ENCODE measurements at regions not wholly inside any gene's neighbourhood (a gene's known extent, or its start where the extent isn't known, plus 50 kb on each side); places are given as distances from the start of the nearest gene placed in this dataset.
"Not testable (repeated sequence)": the region's sequence is repeated elsewhere in the genome, so short reads cannot be mapped to it uniquely, and the experiment has no call there.

DNA sequence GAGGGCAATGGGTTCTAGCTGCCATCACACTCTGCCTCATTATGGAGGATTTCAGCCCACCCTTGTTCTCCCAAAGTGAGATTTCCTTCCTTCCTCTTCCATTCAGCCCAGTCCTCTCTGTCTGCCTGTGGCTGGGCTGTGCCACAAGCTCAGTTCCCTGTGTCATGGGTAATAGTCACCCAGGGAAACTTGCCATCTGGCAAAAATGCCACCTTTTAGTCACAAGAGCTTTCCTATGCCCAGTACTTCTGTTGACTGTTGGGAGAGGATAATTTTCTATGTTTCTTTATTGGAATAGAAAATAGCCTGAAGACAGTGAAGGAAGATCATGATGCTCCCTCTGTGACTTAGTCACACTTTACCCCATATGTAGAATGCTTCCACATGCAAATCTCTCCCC lies 71.4 kb downstream of the TLR4 start:
- DNase-seq, result no peak

DNA sequence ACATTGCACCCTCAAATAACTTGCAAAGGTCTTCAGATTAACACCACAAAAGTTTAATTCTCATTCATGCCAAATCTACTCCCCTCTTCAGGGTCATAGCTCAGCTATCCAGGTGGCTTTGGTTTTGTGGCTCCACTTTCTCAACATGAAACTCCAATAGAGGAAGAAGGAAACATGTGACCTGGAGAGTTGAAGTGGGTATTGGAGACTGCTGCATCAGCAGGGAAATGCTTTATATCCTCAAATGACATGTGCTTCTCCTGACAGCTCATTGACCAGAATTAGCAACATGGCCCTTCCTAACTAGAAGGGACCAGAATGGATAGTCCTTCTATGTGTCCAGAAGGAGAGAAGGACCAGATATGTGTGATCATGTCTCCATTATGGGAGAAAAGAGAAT lies 73.6 kb downstream of the TLR4 start:
- no peak for DNase-seq

DNA sequence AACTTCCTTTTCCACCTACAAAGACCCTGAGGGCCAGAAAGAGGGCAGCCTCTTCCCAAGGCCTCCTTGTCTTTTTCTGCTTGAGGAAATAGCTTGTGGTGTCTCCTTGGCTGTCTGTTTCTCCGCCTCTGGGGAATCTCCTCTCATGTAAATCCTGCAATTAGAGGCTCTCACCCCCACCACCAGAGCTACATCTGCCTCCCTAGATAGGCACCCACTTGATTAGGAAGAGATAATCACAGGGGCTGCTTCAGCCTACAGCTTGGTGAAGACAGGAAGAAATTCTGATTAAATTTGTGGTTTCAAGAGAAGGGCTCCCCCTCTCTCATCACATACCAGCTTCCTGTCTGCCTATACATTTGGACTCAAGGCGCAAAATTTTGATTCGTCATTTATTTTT lies 75.6 kb downstream of the TLR4 start:
- DNase-seq, result no peak

DNA sequence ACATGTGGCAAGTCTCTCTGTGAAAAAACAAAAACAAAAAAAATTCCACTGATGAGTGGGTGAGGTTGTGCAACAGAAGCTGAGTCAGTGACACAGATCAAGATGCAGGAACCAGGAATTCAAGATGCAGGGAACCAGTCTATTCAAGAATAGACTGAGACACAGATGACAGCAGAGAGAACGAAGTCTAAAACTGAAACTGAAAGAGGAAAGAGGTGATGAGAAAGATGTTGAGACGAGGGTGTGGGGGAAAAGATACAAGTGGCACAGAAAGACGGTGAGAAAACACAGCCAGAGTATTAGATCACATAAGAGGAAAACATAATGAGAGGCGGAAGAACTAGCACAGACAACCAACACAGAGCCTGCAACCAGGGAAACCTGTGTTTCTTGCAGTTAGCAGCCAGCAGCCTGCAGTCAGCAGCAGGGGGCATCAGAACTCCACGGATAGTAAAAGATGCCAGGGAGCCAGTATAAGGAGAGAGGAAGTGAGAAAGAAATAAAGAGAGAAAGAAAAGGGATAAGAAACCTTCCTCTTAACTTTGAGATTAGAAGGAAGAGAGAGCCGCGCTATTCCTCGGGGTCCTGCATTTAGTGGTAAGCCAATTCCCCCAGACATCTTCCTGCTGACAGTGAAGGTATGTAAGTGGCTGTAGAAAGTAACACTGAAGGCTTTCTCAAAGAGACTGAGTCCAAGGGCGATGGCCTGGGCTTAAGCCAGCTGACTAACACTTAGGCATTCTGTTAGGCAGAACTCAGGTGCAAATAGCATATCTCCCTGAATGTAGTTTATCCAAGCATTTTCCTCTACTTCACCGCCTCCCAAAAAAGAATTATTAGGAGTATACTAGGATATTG lies 79.0 kb downstream of the TLR4 start:
- peak; percentile 31 for DNase-seq

DNA sequence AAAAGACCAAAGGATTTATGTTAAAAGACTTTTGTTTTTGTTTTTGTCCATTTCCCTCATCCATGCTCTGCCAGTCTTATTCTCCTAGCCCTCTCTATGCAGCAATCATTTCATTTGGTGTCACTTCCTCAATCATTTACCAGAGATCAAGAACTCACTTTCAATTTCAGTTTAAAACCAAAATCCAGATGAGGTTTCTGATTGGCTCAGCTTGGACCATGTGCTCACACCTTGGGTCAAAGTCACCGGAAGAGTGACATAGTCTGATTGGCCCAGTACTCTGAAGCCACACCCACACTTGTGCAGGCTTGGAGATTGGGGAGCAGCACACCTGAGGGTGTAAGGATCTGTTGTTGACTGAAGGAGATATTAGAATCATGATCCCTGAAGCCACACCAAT lies 79.6 kb downstream of the TLR4 start:
- DNase-seq, result no peak

DNA sequence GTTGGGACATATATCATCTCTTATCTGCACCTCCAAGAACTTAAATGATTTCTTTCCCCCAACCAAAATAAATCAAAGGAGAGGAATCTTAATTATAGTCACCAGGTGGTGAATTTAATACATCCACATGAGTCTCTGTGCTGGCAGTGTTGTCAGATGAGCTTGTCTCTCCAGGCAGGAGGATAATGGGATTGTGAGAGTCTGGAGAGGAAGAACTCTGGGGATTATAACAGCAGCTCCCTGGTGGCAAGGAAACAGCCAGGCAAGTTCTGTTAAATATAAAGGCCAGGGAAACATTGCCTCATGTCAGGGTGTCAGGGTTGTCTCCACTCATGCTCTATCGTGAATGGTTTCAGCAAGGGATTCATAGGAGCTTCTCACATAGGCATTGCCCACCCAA lies 80.8 kb downstream of the TLR4 start:
- no peak for DNase-seq

DNA sequence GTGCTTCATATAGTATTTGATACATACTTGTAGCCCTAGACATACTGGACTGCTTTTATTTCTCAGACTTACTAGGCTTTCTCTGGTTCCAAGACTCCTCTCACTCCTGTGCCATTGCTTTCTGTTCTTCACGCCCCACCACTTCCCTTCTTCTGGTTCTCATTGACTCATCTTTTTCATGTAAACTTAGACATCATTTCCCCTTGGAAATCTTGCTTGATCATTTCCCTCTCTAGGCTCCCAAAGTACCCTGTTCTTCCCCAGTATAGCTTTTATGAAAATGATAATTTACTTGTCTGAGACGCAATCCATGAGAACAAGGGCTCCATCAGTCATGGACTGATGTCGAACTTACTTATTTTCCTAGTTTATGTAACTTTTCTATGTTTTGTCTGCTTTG lies 83.5 kb downstream of the TLR4 start:
- no peak for DNase-seq

DNA sequence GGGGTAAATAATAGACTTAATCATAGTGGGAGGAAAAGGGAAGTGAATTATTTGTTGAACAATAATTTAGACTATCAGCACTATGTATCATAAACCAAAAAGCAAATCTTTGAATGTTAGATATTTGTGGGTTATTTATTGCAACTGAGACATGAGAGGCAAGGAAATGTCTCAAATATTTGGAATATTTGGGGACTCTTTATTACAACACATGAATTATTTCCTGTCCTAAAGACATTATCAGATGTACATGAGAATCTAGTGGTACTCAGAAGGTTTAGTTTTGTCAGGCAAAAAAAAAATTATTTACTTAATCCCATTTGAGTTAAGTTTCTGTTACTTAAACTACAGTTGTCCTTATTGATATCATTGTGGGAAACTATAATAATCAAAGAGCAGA lies 91.1 kb downstream of the TLR4 start:
- DNase-seq, result no peak

DNA sequence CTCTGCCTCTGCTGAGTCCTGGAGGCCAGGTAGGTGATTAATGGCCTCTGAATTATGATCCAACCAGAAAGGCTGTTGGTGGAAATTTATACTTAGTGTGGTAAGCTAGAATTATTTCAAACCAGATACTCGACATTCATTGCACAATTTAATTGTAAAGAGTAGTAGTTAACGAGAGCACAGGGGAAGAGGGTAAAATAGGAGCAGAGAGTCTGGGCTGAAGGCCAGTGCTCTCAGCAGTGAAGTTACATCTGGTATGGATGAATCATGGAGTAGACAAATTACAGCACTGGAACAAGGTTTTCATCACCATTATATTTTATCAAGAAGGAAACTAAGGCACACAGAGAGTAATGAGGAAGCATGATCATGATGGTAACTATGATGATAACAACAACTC lies 92.5 kb downstream of the TLR4 start:
- no peak for DNase-seq

DNA sequence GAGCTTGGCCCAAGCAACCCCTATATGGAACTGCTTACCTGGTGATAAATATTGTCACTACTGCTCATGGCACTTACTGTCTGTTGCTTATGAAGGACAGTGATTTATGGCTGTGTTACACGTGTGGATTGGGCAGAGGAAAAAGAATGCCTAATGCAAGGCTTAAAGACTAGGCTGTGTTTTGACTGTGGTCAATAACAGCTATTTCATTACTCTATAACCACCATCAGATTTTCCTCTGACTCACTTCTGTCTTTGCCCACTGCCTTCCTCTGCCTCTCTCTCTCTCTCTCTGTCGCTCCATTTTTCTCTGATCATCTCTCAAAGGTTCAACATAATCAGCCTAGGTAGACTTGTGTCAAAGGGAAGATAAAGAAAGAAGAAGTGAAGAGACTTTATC lies 96.2 kb downstream of the TLR4 start:
- DNase-seq, result no peak

DNA sequence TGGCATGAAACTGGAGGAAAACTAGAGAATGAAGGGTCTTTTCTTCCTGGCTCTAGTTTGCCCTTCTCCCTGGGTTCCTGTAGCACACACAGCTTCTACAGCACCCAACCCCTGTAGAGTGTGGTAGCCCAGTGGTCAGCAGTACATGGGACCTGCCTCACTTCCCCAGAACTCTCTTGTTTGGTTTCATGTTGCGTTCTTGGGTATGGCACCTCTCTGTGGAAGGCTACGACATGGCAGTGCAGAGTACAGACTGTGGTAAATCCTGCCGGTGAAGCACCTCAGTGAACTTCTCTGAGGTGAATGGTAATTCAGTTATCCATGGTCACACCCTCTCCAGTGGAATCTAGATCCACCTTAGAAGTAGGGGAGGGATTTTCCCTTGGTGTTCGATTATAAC lies 105.5 kb downstream of the TLR4 start:
- DNase-seq, result no peak

DNA sequence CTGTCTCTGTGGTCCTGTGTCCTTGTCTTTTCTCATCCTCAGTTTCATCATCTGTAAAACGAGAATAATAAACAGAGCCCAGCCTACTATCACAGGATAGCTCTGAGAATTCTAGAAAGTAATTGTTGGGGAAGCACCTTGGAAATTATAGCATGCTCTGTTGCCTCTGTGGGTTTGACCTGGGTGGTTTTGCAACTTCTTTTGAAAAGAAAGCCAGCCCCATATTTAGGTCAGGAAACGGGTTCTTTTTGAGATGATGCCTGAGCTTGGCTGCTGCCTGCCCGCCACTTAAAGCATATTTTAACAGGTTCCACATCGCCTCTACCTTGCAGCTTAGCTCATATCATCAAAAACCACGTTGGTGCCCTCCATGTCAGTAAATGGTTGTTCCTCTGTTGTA lies 111.1 kb downstream of the TLR4 start:
- DNase-seq, result no peak

DNA sequence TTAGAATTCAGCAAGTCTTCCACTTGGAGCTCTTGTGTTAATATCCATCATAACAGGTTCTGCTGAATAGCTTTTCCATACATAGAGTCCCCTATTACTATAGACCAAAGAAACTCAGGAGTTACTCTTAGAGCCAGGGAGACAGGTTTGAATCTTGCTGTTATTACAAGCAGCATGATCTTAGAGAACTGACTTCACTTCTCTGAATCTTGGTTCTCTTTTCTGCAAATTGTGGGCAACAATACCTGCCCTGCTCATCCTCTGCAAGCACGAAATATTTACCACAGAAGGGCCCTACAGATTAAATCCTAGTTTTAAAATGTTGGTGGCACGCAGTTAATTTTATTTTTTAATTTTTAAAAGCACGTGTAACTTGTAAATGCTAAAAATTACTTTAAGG lies 111.7 kb downstream of the TLR4 start:
- DNase-seq, result no peak

DNA sequence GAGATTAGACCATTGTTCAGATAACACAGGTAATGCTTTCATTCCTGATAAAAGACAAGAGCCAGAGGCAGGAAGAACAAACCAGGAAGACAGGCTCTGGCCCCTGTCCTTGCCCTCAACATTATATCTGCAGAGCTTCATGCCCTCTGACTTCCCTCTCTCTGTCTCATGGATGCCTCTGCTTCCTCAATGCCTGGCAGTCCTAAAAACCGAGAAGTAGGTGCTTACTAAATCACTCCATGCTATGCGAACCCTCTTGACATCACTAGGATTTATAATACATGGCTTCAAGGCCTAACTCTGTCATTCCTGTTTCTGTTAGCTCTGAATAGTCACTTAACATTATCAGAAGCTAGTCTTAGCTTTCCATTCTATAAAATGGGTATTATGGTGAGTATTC lies 117.8 kb downstream of the TLR4 start:
- no peak for DNase-seq

DNA sequence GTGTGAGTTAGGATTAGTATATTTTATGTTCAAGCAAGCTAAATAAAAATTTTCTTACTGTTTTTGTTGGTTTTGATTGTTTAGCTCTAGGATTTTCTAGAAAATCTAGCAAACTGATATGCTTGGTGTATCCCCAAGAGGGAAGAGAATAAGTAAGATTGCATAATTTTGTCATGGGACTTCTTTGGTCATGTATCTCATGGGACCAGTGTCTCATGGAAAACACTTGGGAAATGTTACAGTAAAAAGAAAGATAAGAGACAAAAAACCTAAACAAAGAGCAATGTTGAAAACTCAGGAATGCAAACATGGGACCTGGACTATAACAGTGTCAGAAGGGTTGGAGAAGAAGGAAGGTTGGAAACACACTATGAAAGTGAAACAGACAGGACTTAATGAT lies 119.4 kb downstream of the TLR4 start:
- no peak for DNase-seq

DNA sequence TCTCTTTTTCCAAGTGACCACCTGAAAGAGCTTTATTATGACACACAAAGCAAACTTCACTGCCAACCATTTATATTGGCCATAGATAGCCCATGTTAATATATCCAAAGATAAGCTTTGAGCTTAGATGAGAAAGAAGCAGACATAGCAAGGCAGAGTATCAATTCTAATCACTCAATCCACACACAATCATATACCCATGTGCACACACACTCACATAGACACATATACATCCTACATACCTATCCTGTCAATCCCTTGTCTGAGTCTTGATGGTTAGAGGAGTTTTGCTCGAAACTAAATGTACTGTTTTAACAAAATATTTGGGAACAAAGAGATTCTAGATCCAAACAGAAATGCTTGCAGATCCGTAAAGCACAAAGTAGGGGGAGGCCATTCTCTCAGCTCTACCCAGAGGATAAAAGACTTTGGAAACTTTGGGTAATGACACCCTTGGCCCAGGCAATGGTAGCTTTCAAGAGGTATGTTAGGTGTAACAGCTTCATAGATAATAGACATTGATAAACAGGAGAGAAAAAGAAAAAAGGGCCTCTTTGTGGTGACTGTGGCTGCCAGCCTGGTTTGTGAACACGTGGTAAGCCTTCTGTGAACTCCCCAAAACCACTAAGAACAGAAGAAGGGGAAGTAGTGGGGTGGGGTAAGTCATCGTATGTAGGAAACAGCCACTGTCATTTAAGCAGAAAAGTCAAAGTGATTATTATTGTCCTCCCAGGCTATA lies 121.6 kb downstream of the TLR4 start:
- DNase-seq, result peak; percentile 16

DNA sequence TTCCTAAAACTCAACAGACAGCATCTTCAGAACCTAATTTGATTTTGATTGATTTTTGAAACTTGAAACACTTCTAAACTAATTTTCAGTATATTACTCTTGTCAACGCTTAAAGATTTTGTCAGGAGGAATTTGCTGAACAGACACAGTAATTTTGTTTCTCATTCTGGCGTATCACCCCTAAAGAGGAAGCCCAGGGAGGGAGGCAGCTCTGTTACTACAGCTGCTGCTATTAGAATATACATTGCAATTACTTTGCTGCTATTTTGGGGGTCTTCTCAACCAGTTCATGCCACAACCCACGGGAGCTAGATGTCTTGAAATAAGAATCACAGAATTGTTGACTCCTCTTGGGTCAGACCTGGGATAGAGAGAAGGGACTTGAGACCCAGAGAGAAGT lies 122.6 kb downstream of the TLR4 start:
- no peak for DNase-seq

DNA sequence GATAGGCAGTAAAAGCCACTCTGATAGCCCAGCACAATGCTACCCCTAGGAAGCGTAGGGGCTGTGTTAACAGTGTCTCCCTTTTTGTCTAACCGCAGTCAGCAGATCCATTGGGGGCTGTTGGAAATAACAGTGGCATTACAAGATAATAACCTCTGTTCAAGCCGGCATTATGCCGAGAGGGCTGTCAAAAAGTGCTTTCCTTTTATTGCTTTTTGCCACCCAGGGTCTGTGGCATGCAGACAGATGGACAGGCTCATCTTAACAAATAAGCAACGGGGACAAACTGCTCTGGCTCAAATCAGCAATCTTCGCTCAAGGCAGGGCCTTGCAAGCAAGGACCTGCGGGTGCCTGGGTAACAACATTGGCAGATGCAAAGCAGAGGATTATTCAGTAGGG lies 123.3 kb downstream of the TLR4 start:
- DNase-seq, result no peak

DNA sequence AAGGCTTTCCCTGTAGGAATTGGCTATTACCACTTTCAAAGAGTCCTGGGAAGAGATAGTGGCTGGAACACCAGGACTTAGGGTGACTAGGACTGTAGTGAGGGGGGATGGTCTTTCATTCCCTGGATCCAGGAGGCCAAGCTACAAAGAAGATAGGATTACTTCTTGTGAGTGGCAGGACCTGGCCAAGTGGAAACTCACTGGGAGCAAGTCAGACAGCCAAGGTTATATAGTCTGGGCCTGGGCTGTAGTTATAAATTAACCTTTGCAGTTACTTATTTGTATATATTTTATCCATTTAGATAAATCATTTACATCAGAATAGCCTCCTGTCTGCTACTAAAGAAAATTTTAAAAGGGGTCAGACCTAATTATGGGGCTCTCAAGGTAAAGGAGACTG lies 124.3 kb downstream of the TLR4 start:
- no peak for DNase-seq

DNA sequence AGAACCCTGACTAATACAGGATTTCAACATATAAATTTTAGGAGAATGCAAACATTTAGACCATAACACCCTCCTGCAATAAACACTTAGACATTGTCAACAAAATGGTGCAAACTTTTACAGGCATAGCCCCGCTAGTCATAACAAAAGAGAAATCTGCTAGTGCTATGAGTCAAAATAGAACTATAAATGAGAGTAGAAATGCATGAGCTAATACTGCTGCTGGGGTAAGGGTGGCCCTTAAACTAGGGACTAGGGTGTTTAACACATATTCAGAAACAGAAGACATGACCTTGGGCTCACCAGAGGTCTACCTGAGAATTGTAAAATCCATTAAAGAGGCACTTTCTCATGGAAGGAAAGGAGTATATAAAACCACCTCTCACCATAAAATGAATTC lies 131.6 kb downstream of the TLR4 start:
- no peak for DNase-seq

DNA sequence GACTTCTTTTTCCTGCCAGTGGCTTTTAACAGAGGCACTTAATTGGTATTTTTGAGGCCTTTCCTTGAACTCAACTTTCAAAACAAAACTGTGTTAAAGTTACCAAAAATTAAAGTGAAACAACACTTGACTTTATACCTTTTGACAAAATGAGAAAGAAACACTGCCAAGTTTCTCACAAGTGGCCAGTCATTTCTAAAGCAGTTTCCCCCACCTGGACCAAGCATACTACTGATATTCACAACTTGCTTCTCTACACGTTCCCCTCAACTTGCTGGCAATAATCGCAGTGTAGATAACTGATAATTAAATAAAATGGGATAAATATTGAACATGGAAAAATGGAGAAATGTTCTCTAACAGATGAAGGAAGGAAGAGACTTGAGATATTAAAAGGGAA lies 135.7 kb downstream of the TLR4 start:
- no peak for DNase-seq

DNA sequence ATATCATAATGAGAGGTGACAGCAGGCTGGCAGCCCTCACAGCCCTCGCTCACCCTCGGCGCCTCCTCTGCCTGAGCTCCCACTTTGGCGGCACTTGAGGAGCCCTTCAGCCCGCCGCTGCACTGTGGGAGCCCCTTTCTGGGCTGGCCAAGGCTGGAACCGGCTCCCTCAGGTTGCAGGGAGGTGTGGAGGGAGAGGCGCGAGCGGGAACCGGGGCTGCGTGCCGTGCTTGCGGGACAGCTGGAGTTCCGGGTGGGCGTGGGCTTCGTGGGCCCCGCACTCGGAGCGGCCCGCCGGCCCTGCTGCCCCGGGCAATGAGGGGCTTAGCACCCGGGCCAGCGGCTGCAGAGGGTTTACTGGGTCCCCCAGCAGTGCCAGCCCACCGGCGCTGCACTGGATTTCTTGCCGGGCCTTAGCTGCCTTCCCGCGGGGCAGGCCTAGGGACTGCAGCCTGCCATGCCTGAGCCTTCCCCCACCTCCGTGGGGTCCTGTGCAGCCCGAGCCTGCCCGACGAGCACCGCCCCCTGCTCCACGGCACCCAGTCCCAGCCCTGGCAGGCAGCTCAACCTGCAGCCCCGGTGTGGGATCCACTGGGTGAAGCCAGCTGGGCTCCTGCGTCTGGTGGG lies 147.7 kb downstream of the TLR4 start:
- not testable (repeated sequence) for DNase-seq

DNA sequence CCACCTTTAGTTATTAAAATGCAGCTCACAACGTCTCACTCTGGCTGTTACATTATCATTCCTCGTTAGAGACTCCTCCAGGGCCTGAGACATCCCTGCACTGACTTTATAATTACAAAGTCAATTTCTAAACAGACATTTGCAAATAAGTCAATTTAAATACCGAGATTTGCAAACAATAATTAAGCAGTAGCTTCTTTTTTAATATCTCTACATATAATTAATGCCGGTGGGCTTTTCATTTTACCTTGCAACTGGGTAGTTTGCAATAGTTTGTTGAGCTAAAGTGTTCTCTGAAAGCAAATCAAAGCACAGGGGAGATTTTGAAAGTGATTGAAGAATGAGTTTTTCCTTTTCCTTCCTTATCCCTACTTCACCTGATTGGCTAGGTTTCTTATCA lies 154.4 kb downstream of the TLR4 start:
- DNase-seq, result no peak

DNA sequence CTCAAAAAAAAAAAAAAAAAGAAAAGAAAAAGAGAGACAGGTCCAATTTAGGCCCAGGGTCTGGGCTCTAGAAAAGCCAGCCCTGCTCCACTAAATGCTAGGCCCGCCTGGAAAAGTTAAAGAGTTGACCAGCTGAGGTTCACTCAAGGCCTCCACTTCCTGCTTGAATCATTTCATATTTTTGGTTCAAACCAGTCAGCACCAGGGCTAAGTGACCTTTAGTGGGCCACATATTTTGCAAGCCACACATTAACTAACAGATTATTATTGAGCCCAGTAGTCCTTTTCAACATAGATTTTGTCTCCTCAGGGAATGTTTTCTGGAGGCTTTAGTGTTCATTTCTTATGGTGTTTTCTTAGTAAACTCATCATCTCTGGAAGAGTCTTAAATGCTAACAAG lies 156.6 kb downstream of the TLR4 start:
- DNase-seq, result no peak
